SK-N-SH treated with all-trans-retinoic acid at 6 μM for 48 hours (cell line): ENCODE measurements at regions not wholly inside any gene's neighbourhood (a gene's known extent, or its start where the extent isn't known, plus 50 kb on each side); places are given as distances from the start of the nearest gene placed in this dataset.

Experiments
- ATAC-seq: fragments of 200-7000 bp; cut with Tn5 transposase; 3 replicates; pipeline ENCODE4 v1.9.1; 2020; ENCODE audit warnings: mild to moderate bottlenecking, moderate library complexity
- ARNTL ChIP-seq: fragments of 450-650 bp; formaldehyde crosslinking; IDR thresholded peaks from 2 replicates; pipeline ENCODE4 v1.5.0; 2020; ENCODE audit warnings: low read depth, mild to moderate bottlenecking, moderate library complexity, borderline replicate concordance
- BACH2 ChIP-seq: fragments of 250-450 bp; sonication (Bioruptor Pico); IDR thresholded peaks from 2 replicates; pipeline ENCODE4 v1.9.0; 2021; ENCODE audit warnings: mild to moderate bottlenecking, borderline replicate concordance
- CSDC2 ChIP-seq: fragments of 250-450 bp; sonication (Bioruptor Pico); IDR thresholded peaks from 2 replicates; pipeline ENCODE4 v1.5.0; 2020; ENCODE audit warnings: mild to moderate bottlenecking, moderate library complexity
- ESRRG ChIP-seq: fragments of 250-450 bp; sonication (Bioruptor Pico); IDR thresholded peaks from 2 replicates; pipeline ENCODE4 v1.6.1; 2021; ENCODE audit warnings: mild to moderate bottlenecking
- GLIS3 ChIP-seq: fragments of 250-450 bp; sonication (Bioruptor Pico); IDR thresholded peaks from 2 replicates; pipeline ENCODE4 v1.5.0; 2020; ENCODE audit warnings: mild to moderate bottlenecking, moderate library complexity
- ISL1 ChIP-seq: fragments of 250-450 bp; sonication (Bioruptor Pico); IDR thresholded peaks from 2 replicates; pipeline ENCODE4 v2.1.2; 2022; ENCODE audit warnings: mild to moderate bottlenecking, moderate library complexity
- OSR1 ChIP-seq: fragments of 250-450 bp; sonication (Bioruptor Pico); IDR thresholded peaks from 2 replicates; pipeline ENCODE4 v1.8.0; 2022; ENCODE audit warnings: moderate library complexity, mild to moderate bottlenecking, inconsistent platforms
- RARB ChIP-seq: fragments of 250-450 bp; sonication (Bioruptor Pico); IDR thresholded peaks from 2 replicates; pipeline ENCODE4 v1.8.0; 2021; ENCODE audit warnings: mild to moderate bottlenecking, moderate library complexity
- SNAI2 ChIP-seq: fragments of 250-450 bp; sonication (Bioruptor Pico); IDR thresholded peaks from 2 replicates; pipeline ENCODE4 v1.5.0; 2020; ENCODE audit warnings: mild to moderate bottlenecking, moderate library complexity
- TCF4 ChIP-seq: fragments of 250-450 bp; sonication (Bioruptor Pico); IDR thresholded peaks from 2 replicates; pipeline ENCODE4 v1.8.0; 2021; ENCODE audit warnings: mild to moderate bottlenecking, moderate library complexity, borderline replicate concordance
- TOX ChIP-seq: fragments of 250-450 bp; sonication (Bioruptor Pico); IDR thresholded peaks from 2 replicates; pipeline ENCODE4 v1.8.0; 2021; ENCODE audit warnings: mild to moderate bottlenecking, moderate library complexity, borderline replicate concordance
- ZC3H10 ChIP-seq: fragments of 250-450 bp; sonication (Bioruptor Pico); IDR thresholded peaks from 2 replicates; pipeline ENCODE4 v1.5.1; 2021; ENCODE audit warnings: mild to moderate bottlenecking, moderate library complexity
- ZFP3 ChIP-seq: fragments of 250-450 bp; sonication (Bioruptor Pico); IDR thresholded peaks from 2 replicates; pipeline ENCODE4 v1.5.0; 2020; ENCODE audit warnings: mild to moderate bottlenecking, moderate library complexity
- ZFP30 ChIP-seq: fragments of 450-650 bp; formaldehyde crosslinking; IDR thresholded peaks from 2 replicates; pipeline ENCODE4 v1.5.0; 2022; ENCODE audit warnings: mild to moderate bottlenecking, moderate library complexity
- ZNF565 ChIP-seq: fragments of 450-650 bp; formaldehyde crosslinking; conservative IDR thresholded peaks from 2 replicates; pipeline ENCODE4 v1.5.0; 2020; ENCODE audit warnings: low read depth, mild to moderate bottlenecking, moderate library complexity
- ZNF70 ChIP-seq: fragments of 450-650 bp; formaldehyde crosslinking; IDR thresholded peaks from 2 replicates; pipeline ENCODE4 v1.5.0; 2020; ENCODE audit warnings: mild to moderate bottlenecking, moderate library complexity
- ZNF8 ChIP-seq: fragments of 450-650 bp; formaldehyde crosslinking; IDR thresholded peaks from 2 replicates; pipeline ENCODE4 v1.5.0; 2020; ENCODE audit warnings: mild to moderate bottlenecking, moderate library complexity
- TF ChIP-seq, protein P1 (sequence below): fragments of 250-450 bp; sonication (Bioruptor Pico); IDR thresholded peaks from 2 replicates; pipeline ENCODE4 v1.5.0; 2020; ENCODE audit warnings: mild to moderate bottlenecking, moderate library complexity
- TF ChIP-seq, protein P2 (sequence below): fragments of 250-450 bp; sonication (Bioruptor Pico); IDR thresholded peaks from 2 replicates; pipeline ENCODE4 v1.5.1; 2021; ENCODE audit warnings: mild to moderate bottlenecking, moderate library complexity
- TF ChIP-seq, protein P3 (sequence below): fragments of 250-450 bp; sonication (Bioruptor Pico); IDR thresholded peaks from 2 replicates; pipeline ENCODE4 v1.8.0; 2020; ENCODE audit warnings: mild to moderate bottlenecking, moderate library complexity, borderline replicate concordance
- TF ChIP-seq, protein P4 (sequence below): fragments of 250-450 bp; sonication (Bioruptor Pico); IDR thresholded peaks from 2 replicates; pipeline ENCODE4 v1.5.1; 2020; ENCODE audit warnings: low read depth, mild to moderate bottlenecking, moderate library complexity
- TF ChIP-seq, protein P5 (sequence below): fragments of 250-450 bp; sonication (Bioruptor Pico); IDR thresholded peaks from 2 replicates; pipeline ENCODE4 v1.8.0; 2021; ENCODE audit warnings: low read depth, mild to moderate bottlenecking, moderate library complexity, borderline replicate concordance

DNA sequence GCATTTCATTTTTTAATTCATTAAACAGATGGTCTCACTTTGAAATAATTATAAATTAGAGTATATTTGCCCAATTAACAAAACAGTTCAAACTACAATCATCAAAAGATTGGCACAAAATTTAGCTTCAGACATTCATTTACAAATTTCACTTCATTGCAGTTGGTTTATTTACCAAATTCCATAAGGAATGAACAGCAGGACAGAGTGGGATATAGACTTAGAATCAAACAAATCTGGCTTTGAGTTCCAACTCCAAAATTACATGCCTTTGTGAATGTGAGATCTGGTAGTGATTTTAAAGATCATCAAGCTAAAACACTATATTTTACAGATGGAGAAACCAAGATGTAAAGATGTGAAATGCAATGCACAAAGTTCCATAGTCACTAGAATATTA is 310.7 kb upstream of the CNTN5 start (continued):
- TF ChIP-seq, protein P1, sequence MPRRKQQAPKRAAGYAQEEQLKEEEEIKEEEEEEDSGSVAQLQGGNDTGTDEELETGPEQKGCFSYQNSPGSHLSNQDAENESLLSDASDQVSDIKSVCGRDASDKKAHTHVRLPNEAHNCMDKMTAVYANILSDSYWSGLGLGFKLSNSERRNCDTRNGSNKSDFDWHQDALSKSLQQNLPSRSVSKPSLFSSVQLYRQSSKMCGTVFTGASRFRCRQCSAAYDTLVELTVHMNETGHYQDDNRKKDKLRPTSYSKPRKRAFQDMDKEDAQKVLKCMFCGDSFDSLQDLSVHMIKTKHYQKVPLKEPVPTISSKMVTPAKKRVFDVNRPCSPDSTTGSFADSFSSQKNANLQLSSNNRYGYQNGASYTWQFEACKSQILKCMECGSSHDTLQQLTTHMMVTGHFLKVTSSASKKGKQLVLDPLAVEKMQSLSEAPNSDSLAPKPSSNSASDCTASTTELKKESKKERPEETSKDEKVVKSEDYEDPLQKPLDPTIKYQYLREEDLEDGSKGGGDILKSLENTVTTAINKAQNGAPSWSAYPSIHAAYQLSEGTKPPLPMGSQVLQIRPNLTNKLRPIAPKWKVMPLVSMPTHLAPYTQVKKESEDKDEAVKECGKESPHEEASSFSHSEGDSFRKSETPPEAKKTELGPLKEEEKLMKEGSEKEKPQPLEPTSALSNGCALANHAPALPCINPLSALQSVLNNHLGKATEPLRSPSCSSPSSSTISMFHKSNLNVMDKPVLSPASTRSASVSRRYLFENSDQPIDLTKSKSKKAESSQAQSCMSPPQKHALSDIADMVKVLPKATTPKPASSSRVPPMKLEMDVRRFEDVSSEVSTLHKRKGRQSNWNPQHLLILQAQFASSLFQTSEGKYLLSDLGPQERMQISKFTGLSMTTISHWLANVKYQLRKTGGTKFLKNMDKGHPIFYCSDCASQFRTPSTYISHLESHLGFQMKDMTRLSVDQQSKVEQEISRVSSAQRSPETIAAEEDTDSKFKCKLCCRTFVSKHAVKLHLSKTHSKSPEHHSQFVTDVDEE = no peak
- TF ChIP-seq ZNF8 (CRISPR knock-in tag) (no peak), ESRRG (no peak), ZFP30 (no peak)

DNA sequence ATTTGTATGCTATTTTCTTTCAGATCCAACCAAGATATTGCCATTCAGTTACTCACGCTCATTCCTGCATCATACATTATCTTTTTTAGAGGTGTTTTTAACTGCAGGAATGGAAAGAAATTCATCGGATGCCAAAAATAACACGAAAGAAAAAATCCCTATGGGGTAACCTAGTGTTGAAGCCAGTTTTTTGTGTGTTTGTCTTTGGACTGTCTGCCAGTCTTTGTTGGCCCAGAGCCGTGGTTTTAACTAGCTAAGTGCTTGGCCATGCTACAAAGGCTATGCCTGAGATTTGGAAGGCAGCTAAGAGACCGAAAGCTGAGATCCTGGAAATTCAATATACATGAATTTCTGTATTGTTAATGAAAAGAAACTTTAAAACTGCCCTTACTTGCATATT is 309.8 kb upstream of the CNTN5 start:
- no peak for TF ChIP-seq SNAI2 (CRISPR knock-in tag)
- no peak for TF ChIP-seq ESRRG
- TF ChIP-seq ZFP30 = no peak
- no peak for TF ChIP-seq CSDC2
- TF ChIP-seq TCF4 = no peak
- TF ChIP-seq, protein P1 = no peak
- TF ChIP-seq ZNF565 (CRISPR knock-in tag) = no peak
- TF ChIP-seq ZFP3 (CRISPR knock-in tag) = no peak
- no peak for TF ChIP-seq BACH2 (CRISPR knock-in tag)
- TF ChIP-seq TOX (CRISPR knock-in tag) = no peak
- no peak for TF ChIP-seq ARNTL
- no peak for TF ChIP-seq GLIS3
- TF ChIP-seq, protein P2, sequence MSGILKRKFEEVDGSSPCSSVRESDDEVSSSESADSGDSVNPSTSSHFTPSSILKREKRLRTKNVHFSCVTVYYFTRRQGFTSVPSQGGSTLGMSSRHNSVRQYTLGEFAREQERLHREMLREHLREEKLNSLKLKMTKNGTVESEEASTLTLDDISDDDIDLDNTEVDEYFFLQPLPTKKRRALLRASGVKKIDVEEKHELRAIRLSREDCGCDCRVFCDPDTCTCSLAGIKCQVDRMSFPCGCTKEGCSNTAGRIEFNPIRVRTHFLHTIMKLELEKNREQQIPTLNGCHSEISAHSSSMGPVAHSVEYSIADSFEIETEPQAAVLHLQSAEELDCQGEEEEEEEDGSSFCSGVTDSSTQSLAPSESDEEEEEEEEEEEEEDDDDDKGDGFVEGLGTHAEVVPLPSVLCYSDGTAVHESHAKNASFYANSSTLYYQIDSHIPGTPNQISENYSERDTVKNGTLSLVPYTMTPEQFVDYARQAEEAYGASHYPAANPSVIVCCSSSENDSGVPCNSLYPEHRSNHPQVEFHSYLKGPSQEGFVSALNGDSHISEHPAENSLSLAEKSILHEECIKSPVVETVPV (CRISPR knock-in tag) = no peak
- no peak for ATAC-seq

DNA sequence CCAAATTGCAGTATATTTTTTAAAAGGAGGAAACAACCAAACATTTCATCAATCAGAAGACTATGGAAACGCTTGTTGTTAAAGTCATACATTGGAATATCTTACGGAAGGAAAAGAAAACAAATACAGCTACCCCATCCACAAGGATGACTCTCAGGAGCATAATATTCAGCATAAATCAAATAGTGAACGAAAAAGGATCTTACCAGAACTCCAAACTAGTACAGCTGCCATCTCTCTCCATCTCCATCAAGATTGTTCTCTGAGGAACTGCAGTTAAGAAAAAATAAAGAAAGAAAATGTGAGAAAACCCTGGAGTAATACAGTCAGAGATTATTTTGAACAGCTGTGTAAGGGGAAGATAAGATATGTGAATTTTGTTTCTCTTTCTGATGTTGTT is 299.8 kb upstream of the CNTN5 start:
- TF ChIP-seq OSR1 (CRISPR knock-in tag) (no peak), ZFP3 (CRISPR knock-in tag) (no peak), ZNF8 (CRISPR knock-in tag) (no peak), SNAI2 (CRISPR knock-in tag) (no peak), RARB (CRISPR knock-in tag) (no peak), ZNF70 (CRISPR knock-in tag) (no peak), ZFP30 (no peak), ESRRG (no peak), ZC3H10 (CRISPR knock-in tag) (no peak), TCF4 (no peak), CSDC2 (no peak), ISL1 (no peak)
- TF ChIP-seq, protein P2 (CRISPR knock-in tag) = no peak
- TF ChIP-seq, protein P3, sequence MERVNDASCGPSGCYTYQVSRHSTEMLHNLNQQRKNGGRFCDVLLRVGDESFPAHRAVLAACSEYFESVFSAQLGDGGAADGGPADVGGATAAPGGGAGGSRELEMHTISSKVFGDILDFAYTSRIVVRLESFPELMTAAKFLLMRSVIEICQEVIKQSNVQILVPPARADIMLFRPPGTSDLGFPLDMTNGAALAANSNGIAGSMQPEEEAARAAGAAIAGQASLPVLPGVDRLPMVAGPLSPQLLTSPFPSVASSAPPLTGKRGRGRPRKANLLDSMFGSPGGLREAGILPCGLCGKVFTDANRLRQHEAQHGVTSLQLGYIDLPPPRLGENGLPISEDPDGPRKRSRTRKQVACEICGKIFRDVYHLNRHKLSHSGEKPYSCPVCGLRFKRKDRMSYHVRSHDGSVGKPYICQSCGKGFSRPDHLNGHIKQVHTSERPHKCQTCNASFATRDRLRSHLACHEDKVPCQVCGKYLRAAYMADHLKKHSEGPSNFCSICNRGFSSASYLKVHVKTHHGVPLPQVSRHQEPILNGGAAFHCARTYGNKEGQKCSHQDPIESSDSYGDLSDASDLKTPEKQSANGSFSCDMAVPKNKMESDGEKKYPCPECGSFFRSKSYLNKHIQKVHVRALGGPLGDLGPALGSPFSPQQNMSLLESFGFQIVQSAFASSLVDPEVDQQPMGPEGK (CRISPR knock-in tag) = no peak
- TF ChIP-seq, protein P4, sequence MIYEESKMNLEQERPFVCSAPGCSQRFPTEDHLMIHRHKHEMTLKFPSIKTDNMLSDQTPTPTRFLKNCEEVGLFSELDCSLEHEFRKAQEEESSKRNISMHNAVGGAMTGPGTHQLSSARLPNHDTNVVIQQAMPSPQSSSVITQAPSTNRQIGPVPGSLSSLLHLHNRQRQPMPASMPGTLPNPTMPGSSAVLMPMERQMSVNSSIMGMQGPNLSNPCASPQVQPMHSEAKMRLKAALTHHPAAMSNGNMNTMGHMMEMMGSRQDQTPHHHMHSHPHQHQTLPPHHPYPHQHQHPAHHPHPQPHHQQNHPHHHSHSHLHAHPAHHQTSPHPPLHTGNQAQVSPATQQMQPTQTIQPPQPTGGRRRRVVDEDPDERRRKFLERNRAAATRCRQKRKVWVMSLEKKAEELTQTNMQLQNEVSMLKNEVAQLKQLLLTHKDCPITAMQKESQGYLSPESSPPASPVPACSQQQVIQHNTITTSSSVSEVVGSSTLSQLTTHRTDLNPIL (CRISPR knock-in tag) = no peak
- TF ChIP-seq, protein P5, sequence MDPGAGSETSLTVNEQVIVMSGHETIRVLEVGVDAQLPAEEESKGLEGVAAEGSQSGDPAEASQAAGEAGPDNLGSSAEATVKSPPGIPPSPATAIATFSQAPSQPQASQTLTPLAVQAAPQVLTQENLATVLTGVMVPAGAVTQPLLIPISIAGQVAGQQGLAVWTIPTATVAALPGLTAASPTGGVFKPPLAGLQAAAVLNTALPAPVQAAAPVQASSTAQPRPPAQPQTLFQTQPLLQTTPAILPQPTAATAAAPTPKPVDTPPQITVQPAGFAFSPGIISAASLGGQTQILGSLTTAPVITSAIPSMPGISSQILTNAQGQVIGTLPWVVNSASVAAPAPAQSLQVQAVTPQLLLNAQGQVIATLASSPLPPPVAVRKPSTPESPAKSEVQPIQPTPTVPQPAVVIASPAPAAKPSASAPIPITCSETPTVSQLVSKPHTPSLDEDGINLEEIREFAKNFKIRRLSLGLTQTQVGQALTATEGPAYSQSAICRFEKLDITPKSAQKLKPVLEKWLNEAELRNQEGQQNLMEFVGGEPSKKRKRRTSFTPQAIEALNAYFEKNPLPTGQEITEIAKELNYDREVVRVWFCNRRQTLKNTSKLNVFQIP (CRISPR knock-in tag) = no peak
- no peak for ATAC-seq
